ENCODE measurements at regions not wholly inside any gene's neighbourhood (a gene's known extent, or its start where the extent isn't known, plus 50 kb on each side); places are given as distances from the start of the nearest gene placed in this dataset.

DNA sequence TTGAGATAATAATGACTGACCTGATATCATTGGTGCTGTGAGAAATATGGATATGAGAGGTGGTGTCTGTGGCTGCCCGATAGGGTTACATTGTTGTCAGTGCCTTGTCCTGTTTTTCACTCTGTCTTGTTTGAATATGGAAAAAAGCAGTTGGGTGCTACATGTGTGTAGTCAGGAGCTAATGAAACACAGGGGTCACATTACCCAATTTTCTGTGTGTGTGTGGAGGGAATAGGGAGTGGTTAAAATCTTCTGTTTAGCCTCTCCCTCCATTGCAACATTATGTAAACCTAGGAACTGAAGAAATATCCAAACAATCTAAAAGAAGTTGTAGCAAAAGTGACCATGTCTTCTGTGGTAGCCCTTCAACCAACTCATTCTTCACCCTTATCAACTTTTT lies 527.7 kb upstream of the SOX9 start:
- TF ChIP-seq, protein P1, sequence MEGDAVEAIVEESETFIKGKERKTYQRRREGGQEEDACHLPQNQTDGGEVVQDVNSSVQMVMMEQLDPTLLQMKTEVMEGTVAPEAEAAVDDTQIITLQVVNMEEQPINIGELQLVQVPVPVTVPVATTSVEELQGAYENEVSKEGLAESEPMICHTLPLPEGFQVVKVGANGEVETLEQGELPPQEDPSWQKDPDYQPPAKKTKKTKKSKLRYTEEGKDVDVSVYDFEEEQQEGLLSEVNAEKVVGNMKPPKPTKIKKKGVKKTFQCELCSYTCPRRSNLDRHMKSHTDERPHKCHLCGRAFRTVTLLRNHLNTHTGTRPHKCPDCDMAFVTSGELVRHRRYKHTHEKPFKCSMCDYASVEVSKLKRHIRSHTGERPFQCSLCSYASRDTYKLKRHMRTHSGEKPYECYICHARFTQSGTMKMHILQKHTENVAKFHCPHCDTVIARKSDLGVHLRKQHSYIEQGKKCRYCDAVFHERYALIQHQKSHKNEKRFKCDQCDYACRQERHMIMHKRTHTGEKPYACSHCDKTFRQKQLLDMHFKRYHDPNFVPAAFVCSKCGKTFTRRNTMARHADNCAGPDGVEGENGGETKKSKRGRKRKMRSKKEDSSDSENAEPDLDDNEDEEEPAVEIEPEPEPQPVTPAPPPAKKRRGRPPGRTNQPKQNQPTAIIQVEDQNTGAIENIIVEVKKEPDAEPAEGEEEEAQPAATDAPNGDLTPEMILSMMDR (IDR thresholded peaks at IDR 0.05; ENCODE audit: control extremely low read depth in 1 of 3, insufficient read depth in 1 of 3, low read depth in 1 of 3, low read length in 3 of 3) = no peak
- TF ChIP-seq FOSL1 (IDR thresholded peaks at IDR 0.05; ENCODE audit: insufficient read depth, low read depth, low read length) (no peak), RAD21 (IDR thresholded peaks at IDR 0.05 in 1 of 2, conservative IDR thresholded peaks at IDR 0.05 in 1 of 2; ENCODE audit: low read depth in 2 of 2, low read length in 2 of 2) (no peak), CHD2 (IDR thresholded peaks at IDR 0.05; ENCODE audit: low read length) (no peak), POLR2AphosphoS5 (IDR thresholded peaks at IDR 0.05; ENCODE audit: low read depth, low read length) (no peak), EZH2 (IDR thresholded peaks at IDR 0.05; ENCODE audit: low read depth, low read length, severe bottlenecking) (no peak), MAFK (IDR thresholded peaks at IDR 0.05; ENCODE audit: low read depth, low read length) (no peak), CEBPB (IDR thresholded peaks at IDR 0.05; ENCODE audit: low read depth, low read length) (no peak), RFX5 (IDR thresholded peaks at IDR 0.05; ENCODE audit: borderline replicate concordance, low read depth, low read length) (no peak)
- TF ChIP-seq, protein P2, sequence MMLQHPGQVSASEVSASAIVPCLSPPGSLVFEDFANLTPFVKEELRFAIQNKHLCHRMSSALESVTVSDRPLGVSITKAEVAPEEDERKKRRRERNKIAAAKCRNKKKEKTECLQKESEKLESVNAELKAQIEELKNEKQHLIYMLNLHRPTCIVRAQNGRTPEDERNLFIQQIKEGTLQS (IDR thresholded peaks at IDR 0.05; ENCODE audit: insufficient read depth, low read depth, low read length) = no peak
